K562 (cell line): ENCODE measurements at regions not wholly inside any gene's neighbourhood (a gene's known extent, or its start where the extent isn't known, plus 50 kb on each side); places are given as distances from the start of the nearest gene placed in this dataset.

Source experiments
- ARID3B ChIP-seq: fragments of 250-450 bp; sonication (Bioruptor Pico); IDR thresholded peaks from 2 replicates; pipeline ENCODE4 v1.4.0; 2020; ENCODE audit warnings: borderline replicate concordance
- ATF1 ChIP-seq, 2 experiments: fragments of 450-650 bp in 1 of 2; IDR thresholded peaks; 2 replicates each; pipeline ENCODE4 v1.6.1; 2016; ENCODE audit warnings: missing compliant biosample characterization in 1 of 2, missing genetic modification characterization in 1 of 2
- CCNT2 ChIP-seq: IDR thresholded peaks from 2 replicates; pipeline ENCODE4 v1.6.1; 2011; ENCODE audit warnings: borderline replicate concordance, low read depth, mild to moderate bottlenecking, moderate library complexity, mixed read lengths, low read length; ENCODE audit not compliant: insufficient read length; ENCODE audit errors: extremely low read depth
- CEBPG ChIP-seq, 3 experiments: fragments of 200-800 bp in 1 of 3; sonication (Bioruptor generic) in 1 of 3; sonication (generic) in 1 of 3; formaldehyde crosslinking in 1 of 3; IDR thresholded peaks in 2 of 3; conservative IDR thresholded peaks in 1 of 3; 2 replicates each; pipeline versions ENCODE4 v1.6.1 to v1.8.0; 2016 to 2022; ENCODE audit warnings: missing compliant biosample characterization in 2 of 3, missing genetic modification characterization in 2 of 3, mild to moderate bottlenecking in 1 of 3, missing genetic modification reagents in 1 of 3
- CSDE1 ChIP-seq, 2 experiments: fragments of 450-650 bp; IDR thresholded peaks; 2 replicates each; pipeline ENCODE4 v1.6.1; 2016; ENCODE audit warnings: mild to moderate bottlenecking in 1 of 2
- DPF2 ChIP-seq: fragments of 450-650 bp; IDR thresholded peaks from 2 replicates; pipeline ENCODE4 v1.6.1; 2016
- E4F1 ChIP-seq: fragments of 250-450 bp; sonication (Bioruptor Pico); IDR thresholded peaks from 2 replicates; pipeline ENCODE4 v1.5.0; 2021; ENCODE audit warnings: mild to moderate bottlenecking, borderline replicate concordance
- EP300 ChIP-seq: IDR thresholded peaks from 2 replicates; pipeline ENCODE4 v1.6.1; 2012; ENCODE audit warnings: low read length, improper control_type of control experiment
- ETS1 ChIP-seq: conservative IDR thresholded peaks from 2 replicates; pipeline ENCODE4 v1.6.1; 2011; ENCODE audit warnings: low read depth, mild to moderate bottlenecking, low read length; ENCODE audit not compliant: control insufficient read depth
- HDAC3 ChIP-seq: fragments of 450-650 bp; IDR thresholded peaks from 2 replicates; pipeline ENCODE4 v1.6.1; 2018; ENCODE audit warnings: borderline replicate concordance, mild to moderate bottlenecking, moderate library complexity; ENCODE audit not compliant: partially characterized antibody
- HMBOX1 ChIP-seq: sonication (generic); IDR thresholded peaks from 2 replicates; pipeline ENCODE4 v1.6.1; 2016
- HMG20A ChIP-seq: fragments of 450-650 bp; formaldehyde crosslinking; conservative IDR thresholded peaks from 2 replicates; pipeline ENCODE4 v1.4.0; 2020; ENCODE audit warnings: mild to moderate bottlenecking, mixed read lengths
- JUND ChIP-seq, 2 experiments: IDR thresholded peaks; 2 replicates in 1 of 2; 3 replicates in 1 of 2; pipeline ENCODE4 v1.6.1; 2011; ENCODE audit warnings: borderline replicate concordance in 2 of 2, low read depth in 2 of 2, low read length in 2 of 2, improper control_type of control experiment in 1 of 2, missing biosample characterization in 1 of 2, missing genetic modification characterization in 1 of 2, missing genetic modification reagents in 1 of 2
- MAFG ChIP-seq: fragments of 450-650 bp; conservative IDR thresholded peaks from 2 replicates; pipeline ENCODE4 v1.6.1; 2016; ENCODE audit warnings: missing genetic modification characterization, missing compliant biosample characterization
- MAZ ChIP-seq, 2 experiments: fragments of 450-650 bp in 1 of 2; sonication (generic) in 1 of 2; formaldehyde crosslinking; IDR thresholded peaks in 1 of 2; conservative IDR thresholded peaks in 1 of 2; 2 replicates each; pipeline versions ENCODE4 v1.4.0 to v1.5.0; 2020; ENCODE audit warnings: mild to moderate bottlenecking in 1 of 2, missing genetic modification reagents in 1 of 2
- MEIS2 ChIP-seq: fragments of 450-650 bp; IDR thresholded peaks from 2 replicates; pipeline ENCODE4 v1.6.1; 2014; ENCODE audit warnings: mild to moderate bottlenecking; ENCODE audit not compliant: partially characterized antibody
- RCOR1 ChIP-seq, 2 experiments: IDR thresholded peaks; 2 replicates each; pipeline ENCODE4 v1.6.1; 2012; ENCODE audit warnings: low read depth in 2 of 2, low read length in 2 of 2, borderline replicate concordance in 1 of 2, improper control_type of control experiment in 1 of 2
- SMARCA4 ChIP-seq: fragments of 450-650 bp; IDR thresholded peaks from 2 replicates; pipeline ENCODE4 v1.6.1; 2016
- SOX6 ChIP-seq: fragments of 450-650 bp; IDR thresholded peaks from 2 replicates; pipeline ENCODE4 v1.6.1; 2014; ENCODE audit warnings: mild to moderate bottlenecking
- TRIM24 ChIP-seq, 2 experiments: fragments of 450-650 bp; IDR thresholded peaks; 2 replicates each; pipeline ENCODE4 v1.6.1; 2016
- WHSC1 ChIP-seq: IDR thresholded peaks from one replicate; pipeline ENCODE4 v1.6.1; 2012; ENCODE audit warnings: low read length, control low read depth, inconsistent platforms
- ZFX ChIP-seq: sonication (generic); formaldehyde crosslinking; IDR thresholded peaks from 2 replicates; pipeline ENCODE4 v1.8.0; 2022; ENCODE audit warnings: mild to moderate bottlenecking, missing genetic modification reagents, moderate library complexity

GRCh38 chr3:15861163-15861562, 63.4 kb upstream of the ANKRD28 start (continued):
- TF ChIP-seq MAZ (CRISPR knock-in tag; conservative IDR thresholded peaks at IDR 0.05 in 1 of 2, IDR thresholded peaks at IDR 0.05 in 1 of 2) (0 out of 4 replicates have a peak, but pooled peaks of 1 of the 2 experiments have one; percentile 35), TRIM24 (IDR thresholded peaks at IDR 0.05) (peak in 1 of 2 experiments; percentile 7; a peak in 1 of 4 replicates), RCOR1 (IDR thresholded peaks at IDR 0.05; ENCODE audit: borderline replicate concordance in 1 of 2, low read depth in 2 of 2, low read length in 2 of 2) (0 out of 4 replicates have a peak, but pooled peaks of 1 of the 2 experiments have one; percentile 41), MAFG (tag) (no peak), ARID3B (CRISPR knock-in tag) (no peak), SOX6 (peak; percentile 76; the same call in 1 of the 2 replicates), HMG20A (CRISPR knock-in tag) (no peak), E4F1 (CRISPR knock-in tag) (peak; percentile 92), JUND (IDR thresholded peaks at IDR 0.05; ENCODE audit: borderline replicate concordance, low read depth, low read length) (no peak), JUND (tag; IDR thresholded peaks at IDR 0.05; ENCODE audit: borderline replicate concordance, low read depth, low read length) (peak; percentile 40; the same call in 1 of the 3 replicates), ATF1 (CRISPR knock-in tag; IDR thresholded peaks at IDR 0.05) (no peak), ATF1 (tag; IDR thresholded peaks at IDR 0.05) (no peak), CCNT2 (peak; percentile 11), CSDE1 (IDR thresholded peaks at IDR 0.05) (0 out of 4 replicates have a peak, but pooled peaks of 1 of the 2 experiments have one; percentile 18), CEBPG (CRISPR knock-in tag; IDR thresholded peaks at IDR 0.05) (no peak), CEBPG (tag; conservative IDR thresholded peaks at IDR 0.05 in 1 of 2, IDR thresholded peaks at IDR 0.05 in 1 of 2) (peak in 1 of 2 experiments; percentile 70; a peak in 2 of 4 replicates), WHSC1 (no peak), MEIS2 (peak; percentile 81), ZFX (CRISPR knock-in tag) (0 out of 2 replicates have a peak, but pooled peaks have one; percentile 4), HMBOX1 (peak; percentile 35; the same call in 1 of the 2 replicates), DPF2 (peak; percentile 50), EP300 (peak; percentile 65; the same call in 1 of the 2 replicates), ETS1 (no peak), HDAC3 (peak; percentile 38), SMARCA4 (peak; percentile 69; the same call in 1 of the 2 replicates)
